HG02642 (cell line): ENCODE measurements at regions not wholly inside any gene's neighbourhood (a gene's known extent, or its start where the extent isn't known, plus 50 kb on each side); places are given as distances from the start of the nearest gene placed in this dataset.

ENCODE experiments used
- ATAC-seq: cut with Tn5 transposase; IDR thresholded peaks from one replicate; pipeline ENCODE4 v1.9.1; 2021; ENCODE audit warnings: mild to moderate bottlenecking; ENCODE audit not compliant: unreplicated experiment, poor library complexity

DNA sequence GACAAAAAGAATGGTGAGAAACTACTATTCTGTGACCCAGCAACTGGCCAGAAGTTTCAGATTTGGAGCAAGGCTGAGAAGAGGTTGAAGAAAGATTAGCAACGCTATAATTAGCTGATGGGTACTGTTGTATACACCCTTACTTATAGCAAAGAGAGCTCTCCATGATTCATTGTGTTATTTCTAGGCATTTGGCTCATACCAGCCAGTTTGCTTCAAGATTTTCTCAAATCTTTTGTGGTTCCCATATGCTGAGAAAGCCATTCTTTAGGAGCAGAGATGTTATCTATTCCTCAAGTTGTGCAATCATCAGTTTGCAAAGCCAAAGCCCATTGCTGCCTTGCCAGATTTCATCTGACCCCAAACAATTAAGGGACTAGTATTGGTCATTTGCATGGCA is 179.4 kb downstream of the ETS1 start:
- no peak for ATAC-seq

GRCh38 chr11:128405714-128406662 is 181.4 kb downstream of the ETS1 start:
- peak; percentile 62 for ATAC-seq

DNA sequence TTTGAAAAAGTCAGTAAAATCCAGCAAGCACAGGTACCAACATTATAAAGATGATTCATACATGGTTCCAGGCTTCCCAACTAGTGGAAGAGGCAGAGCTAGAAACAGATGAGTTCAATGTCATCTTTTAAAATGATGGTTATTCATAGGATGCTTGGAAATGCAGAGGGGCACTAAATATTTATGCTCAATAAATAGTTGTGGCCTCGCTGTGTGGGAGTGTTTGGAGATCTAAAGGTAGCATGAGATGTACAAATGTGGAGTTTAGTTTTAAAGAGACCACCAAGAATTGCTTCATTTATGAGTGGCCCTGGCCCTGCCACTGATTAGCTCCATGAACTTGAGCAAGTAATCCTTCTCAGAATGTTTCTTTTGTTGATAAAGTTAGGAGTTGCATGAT is 182.2 kb downstream of the ETS1 start:
- ATAC-seq, result no peak

DNA sequence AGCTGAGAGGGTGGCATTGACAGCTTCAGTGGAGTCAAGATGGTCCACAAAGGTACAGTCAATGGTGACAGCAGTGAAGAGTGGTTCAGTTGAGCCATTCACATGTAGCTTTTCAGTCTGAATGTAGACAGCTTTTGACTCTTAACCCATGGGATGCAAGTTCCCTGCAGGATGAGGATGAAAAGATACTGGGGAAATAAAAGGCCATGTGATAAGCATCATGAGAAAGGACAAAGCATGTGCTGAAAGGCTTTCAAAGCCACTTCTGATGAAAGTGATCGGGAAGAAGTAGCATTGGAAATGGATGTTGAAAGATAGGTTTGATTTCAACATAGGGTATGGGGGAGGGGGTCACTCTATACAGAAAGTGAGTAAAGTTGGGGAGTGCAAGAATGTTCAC is 182.9 kb downstream of the ETS1 start:
- no peak for ATAC-seq

DNA sequence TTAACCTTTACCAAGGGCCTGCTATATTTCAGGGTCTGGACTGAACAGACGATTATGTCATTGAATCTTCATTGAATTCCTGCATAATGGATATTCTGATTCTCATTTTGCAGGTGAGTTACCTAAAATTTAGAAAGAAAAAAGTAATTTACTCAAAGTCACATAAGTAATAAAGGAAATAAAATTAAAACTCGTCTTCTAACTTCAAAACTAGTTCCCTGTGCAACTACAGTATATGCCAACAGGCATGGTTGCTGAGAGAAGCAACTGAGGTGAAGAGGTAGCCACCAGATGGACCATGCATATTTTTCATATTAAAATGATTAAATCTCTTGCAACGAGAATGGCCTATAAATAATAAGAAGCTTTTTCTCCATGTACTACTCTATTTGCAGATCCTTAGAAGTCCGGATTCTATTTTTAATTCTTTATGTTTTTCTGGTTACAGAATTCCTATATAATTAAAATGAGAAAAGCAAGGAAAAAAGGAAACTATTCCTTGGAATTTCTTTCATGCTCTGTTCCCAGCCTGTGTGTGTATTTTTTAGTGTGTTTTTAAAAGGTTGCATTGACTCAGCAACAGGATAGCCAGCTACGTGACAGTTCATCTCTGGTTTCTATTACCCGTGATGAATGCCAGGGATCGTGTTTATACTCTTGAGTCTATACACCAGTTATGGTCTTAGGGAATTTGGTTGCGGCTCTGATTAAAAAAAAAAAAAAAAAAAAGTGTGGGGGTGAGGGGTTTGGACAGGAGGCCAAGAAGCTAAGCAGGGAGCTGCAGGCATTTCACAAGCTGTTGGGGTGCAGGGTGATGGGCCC is 186.8 kb downstream of the ETS1 start:
- ATAC-seq, result no peak

GRCh38 chr11:128399251-128400121 is 187.9 kb downstream of the ETS1 start:
- ATAC-seq, result no peak

DNA sequence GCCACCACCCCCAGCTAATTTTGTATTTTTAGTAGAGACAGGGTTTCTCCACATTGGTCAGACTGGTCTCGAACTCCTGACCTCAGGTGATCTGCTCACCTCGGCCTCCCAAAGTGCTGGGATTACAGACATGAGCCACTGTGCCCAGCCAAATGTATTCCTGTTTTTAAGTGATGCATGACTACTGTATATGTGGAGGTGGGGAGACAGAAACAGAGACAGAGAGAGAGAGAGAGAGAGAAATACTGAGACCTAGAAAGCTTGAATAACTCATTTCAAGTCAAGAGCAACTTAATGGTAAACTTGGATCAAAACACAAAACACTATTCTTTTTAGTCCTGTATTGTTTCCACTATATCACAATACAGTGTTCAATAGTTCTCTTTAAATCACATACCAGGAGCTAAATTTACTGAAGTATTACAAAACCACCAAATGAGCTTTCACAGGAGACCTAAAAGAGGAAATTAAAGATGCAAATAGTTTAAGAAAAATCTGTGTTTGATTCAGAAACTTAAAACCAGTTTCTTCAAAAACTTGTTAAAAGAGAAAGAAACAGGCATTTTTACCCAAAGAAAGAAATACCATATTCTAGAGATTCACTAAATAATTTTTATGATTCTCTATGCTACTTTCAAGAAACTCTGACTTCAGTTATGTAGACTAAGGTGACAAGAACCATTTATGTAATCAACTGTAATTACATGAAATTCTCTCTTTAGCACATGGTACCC is 188.7 kb downstream of the ETS1 start:
- no peak for ATAC-seq

DNA sequence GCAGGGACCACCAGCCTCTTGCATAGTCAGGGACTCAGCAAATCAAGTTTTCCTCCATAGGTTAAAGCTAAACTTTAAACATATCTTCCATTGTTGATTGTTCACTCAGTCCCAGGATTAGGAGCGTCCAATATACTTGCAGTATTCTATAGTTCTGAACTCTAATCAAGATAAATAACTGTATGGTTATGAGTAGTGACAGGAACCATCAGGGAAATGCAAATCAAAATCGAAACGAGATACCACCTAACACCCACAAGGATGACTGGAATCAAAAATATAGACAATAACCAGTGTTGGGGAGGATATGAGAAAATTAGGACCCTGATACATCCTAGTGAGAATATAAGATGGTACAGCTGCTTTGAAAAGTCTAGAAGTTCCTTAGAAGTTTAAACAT is 190.0 kb downstream of the ETS1 start:
- no peak for ATAC-seq

GRCh38 chr11:128394431-128395089 is 192.8 kb downstream of the ETS1 start:
- ATAC-seq, result no peak

- ATAC-seq, result no peak
Measured at GRCh38 chr11:128392259-128392658, 195.1 kb downstream of the ETS1 start.

- ATAC-seq, result no peak
Measured at GRCh38 chr11:128391811-128392210, 195.5 kb downstream of the ETS1 start.

DNA sequence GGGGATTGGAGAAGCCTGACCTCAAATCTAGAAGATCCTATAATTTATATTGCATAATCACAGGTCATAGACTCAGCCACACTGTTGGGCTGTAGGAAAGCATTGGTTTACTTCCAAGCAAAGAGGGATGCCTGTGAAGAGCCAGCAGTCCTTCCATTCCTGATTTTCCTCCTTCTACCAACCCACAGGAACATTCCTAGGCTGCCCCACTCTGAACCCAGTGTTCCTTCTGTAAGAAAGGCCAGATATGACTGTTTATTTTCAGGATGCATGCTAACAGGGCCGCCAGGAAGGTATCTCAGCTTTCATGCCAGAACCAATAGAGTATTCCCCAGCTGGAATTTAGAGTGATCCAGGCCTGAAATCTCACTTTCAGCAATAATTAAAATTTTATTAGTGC is 197.1 kb downstream of the ETS1 start:
- ATAC-seq, result no peak

- ATAC-seq, result no peak
Measured at GRCh38 chr11:128389461-128389976, 197.8 kb downstream of the ETS1 start.

GRCh38 chr11:128388206-128388815 is 199.0 kb downstream of the ETS1 start:
- ATAC-seq, result no peak

DNA sequence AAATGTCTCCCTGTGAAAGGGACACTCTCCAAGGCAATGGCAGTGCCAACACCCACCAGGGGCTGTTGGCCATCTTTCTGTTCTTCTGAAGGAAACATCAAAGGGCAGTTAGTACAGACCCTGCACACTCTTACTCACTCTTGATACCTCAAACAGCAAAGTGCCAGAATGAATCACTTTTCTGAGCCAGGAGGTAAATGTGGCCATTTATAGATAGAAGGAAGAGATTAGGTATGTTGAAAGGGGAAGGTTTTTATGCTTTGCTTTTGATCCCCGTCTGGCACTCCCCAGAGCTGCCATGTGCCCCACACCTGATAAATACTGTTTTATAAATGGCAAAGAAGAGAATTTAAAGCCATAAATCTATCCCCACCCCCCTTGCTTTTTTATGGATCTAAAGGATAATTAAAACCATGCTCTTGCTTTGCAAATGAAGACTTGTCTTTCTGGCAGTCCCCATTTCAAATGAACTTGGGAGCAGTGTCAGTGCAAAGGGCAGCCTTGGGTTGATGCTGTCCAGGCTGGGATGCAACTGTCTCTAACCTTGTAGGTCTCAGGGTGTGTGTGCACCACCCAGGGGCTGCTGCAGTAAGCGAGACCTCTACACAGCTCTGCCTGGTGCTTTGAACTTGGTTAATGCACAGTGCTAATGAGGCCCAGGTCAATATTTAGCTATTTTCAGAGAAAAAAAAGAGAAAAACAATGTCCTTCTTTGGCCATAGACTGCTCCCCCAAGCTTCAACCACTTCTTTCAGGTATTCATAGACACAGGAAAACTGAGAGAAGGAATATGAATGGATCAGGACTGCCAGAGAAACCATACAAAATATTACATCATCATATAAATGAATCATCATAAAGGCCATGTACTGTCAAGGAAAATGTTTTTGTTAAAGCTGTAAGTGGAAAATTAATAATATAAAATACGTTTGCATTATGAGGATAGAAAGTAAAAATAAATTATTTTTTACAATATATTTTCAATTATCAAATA is 207.5 kb downstream of the ETS1 start:
- ATAC-seq, result no peak

- no peak for ATAC-seq
Measured at GRCh38 chr11:128375961-128376360, 211.4 kb downstream of the ETS1 start.

DNA sequence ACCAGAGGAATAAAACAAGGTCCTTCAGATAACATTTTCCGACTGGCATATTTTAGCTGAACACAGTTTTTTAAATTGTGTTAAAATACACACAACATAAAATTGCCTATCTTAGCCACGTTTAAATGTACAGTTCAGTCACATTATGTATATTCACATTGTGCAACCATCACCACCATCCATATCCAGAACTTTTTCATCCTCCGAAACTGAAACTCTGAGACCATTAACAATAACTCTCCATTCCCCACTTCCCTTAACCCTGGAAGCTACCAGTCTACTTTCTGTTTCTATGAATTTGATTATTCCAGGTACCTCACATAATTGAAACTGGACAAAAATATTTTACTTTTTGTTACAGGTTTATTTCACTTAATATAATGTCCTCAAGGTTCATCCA is 213.3 kb downstream of the ETS1 start:
- no peak for ATAC-seq
